ENCODE measurements at regions not wholly inside any gene's neighbourhood (a gene's known extent, or its start where the extent isn't known, plus 50 kb on each side); places are given as distances from the start of the nearest gene placed in this dataset.

DNA sequence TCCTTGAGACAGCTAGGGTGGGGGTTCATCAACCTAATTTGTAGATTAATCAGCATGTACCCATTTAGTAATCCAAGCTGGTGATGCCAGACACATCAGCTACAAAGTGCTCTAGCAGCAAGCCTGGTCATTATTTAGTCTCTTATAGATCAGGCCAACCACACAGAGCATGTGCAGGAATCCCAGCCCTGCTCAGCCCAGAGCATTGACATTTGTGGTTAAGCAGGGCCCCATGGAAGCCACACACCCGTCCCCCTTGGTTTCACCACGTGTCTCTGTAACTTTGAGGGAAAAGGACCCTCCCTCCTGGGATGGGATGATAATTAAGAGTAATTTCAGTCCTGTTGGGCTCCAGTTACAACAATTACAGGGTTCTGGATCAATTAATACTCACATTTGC lies 268.8 kb upstream of the RPL38 start:
- no peak for DNase-seq

DNA sequence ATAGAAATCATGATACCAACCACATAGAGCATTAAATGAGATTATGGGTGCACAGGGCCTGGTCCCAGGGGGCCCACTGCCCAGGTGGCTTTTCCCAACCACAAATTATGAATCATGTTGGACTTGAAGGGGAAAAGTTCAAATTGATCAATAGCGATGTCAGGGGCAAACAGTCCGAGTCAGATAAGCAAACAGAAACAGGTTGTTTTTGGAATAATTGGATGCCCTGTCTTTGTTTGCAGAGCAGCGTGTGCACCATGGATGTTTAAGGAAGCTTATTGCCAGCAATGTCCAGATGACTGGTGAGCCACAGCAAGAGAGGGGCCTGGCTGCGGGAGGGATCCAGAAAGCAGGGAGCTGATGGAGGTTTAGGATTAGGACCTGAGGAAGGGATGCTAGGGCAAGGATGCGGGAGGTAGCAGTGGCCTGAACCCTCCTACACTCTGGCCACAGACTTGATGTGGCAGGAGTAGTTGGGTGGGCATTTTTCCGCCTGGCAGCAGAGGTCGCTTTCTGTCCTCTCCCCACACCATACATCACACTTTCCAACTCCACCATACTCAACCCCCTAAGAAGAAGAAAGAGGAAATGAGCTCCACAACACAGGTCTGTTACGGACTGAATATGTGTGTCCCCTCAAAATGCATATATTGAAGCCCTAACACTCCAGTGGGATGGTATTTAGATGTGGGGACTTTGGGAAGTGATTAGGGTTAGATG lies 266.4 kb upstream of the RPL38 start:
- no peak for DNase-seq

DNA sequence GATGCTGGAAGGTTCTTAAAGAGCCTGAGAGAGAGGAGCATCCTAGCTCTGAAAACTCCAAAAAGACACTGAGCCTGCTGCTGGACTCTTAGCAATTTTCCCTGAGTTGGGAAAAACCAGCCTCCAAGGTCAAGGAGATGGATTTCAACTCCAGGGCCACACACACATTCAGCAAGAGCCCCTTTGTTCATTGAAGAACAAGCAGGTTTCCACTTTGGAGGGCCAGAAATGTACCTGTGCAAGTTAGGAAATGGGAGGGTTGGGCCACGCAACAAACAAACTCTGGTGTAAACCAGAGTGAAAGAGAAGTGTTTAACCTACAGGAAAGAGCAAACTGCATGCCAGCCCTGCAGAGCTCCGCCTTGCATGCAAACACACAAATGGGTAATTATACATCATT lies 264.8 kb upstream of the RPL38 start:
- no peak for DNase-seq

DNA sequence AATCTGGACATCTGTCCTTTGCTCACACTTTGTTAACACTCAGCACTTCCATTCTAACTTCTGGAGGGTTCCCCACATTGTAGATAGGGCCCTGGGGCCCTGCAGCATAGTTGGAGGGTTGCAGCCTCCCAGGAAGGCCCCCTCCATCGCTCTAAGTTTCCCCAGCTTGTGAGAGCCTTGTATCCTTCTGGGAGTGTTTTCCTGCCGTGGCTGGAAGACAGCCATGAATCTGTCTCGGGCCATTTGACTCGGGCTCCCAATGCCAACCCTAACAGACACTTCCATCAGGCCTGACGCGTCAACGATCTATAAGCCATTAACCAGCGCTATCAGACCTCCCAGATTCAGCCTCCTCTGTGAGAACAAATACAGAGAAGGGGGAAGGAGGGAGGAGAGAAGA lies 263.7 kb upstream of the RPL38 start:
- DNase-seq = no peak

DNA sequence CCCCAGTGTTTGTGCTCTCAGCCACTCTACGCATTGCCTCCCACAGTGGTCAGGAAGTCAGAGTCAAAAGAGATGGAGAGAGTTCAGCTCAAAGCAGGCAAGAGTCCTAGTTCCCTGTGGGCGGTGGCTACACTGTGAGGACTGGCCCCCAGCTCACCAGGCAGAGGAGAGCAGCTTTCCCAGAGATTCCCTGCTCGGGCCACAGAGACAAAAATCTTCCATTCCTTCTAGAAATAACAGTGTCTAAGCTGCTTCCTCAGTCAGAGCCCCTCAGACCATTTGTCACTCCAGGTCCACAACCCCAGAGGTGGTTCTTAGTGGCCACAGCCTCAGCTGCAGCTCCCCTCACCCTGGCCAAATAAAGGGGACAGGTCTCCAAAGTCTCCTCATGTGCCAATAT lies 263.0 kb upstream of the RPL38 start:
- no peak for DNase-seq

DNA sequence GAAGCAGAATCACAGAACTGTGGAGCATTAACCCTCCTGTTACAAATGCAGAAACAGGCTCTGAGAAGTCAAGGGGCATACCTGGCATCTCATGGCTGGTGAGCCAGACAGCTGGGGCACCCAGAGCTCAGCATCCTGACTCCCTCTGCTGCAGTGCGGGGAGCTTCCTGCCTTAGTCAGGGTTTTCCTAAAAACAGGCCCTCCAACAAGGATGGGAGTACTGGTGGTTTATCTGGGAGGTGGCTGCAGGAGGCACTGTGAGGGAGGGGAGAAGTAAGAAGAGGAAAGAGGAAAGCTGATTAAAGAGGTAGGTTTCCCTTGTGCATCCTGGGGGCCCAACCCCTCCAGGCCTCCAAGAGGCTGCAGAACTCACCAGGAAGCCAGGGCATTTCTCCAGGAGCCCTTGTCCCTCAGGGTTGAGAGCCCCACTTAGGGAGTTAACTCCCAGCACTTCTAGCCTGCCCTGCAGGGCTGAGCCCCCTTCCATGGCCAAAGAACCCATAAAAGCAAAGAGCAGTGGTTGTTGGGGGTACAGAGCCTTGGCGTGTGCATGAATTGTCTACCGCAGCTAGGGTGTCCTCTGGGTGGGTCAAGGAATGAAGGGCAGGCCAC lies 261.5 kb upstream of the RPL38 start:
- DNase-seq = no peak

DNA sequence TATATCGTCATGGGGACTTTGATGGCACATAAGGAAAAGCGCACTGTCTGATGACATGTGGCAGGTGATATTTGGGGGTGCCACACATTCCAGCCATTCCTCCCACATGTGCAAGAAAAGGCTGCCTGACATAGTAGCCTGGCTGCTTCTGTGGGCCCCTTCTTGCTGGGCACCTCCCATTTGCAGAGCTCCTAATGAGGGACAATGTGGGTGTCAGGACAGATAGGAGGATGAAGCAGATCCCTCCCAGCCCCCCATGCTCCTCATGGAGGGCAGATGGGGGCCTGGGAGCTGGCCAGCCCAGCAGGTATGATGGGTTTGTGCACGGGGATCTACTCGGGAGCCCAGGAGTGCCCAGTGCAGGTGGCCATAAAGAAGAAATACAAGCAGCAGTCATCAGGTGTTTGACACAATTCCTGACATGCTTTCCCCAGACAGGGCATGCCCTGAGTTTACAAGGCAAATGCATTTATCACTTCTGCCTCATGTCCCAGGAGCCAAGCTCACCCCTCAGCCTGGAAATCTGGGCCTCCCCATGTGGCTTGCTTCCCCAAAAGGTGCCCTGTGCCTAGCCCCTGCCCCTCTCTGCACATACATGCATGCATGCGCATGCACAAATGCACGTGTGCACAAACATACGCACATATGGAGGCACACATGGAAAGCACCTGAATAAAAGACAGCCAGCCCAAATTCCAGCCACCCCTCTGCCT lies 260.6 kb upstream of the RPL38 start:
- DNase-seq = no peak

DNA sequence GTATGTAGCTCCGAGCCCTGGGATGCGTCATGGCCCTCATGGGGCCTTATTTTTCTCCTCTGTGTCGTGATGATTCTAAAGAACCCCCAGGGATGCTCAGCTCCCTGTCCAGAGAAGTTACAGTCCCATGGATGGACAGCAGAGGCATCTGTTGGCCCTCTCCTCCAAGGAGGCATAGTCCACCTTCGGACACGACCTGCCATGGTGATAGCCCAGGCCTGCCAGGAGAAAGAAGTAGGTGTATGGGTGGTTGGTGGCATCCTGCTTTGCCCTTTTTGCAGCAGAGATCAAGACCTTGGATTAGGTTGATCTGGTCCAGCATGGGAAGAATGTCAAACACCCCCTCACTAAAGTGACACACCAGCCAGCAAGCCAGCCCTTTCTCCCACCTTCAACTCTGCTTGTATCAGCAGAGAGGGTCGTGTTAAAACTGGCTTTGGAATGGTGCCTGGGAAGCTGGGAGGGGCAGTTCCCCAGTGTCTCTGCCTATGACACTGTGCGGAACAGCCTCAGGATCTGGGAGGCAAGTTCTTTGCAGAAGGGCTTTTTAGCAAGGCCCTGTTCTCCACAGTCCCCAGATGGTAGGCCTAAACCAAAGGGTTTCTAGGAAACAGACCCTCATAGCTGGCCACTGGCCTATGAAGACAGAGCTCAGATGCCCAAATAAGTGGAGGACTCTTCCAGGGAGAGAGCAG lies 259.9 kb upstream of the RPL38 start:
- DNase-seq = no peak

DNA sequence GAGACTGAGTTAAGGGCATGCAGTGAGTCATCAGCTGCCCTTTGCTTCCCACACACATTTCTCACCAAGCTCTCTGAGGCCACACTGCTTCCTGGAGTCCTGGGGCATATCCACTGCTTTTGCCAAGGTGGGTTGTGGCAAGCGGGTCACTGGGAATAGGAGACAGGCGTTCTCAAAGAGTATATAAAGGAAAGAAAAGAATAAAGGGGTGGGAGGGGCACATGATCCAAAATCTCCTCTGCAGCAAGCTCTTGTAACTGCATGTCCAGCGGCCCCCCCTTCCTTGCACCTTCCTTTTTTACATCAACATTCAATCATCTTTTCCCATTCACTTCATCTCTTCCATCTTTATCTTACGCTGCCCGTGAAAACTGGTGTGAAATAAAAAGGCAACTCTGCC lies 259.1 kb upstream of the RPL38 start:
- DNase-seq = no peak

DNA sequence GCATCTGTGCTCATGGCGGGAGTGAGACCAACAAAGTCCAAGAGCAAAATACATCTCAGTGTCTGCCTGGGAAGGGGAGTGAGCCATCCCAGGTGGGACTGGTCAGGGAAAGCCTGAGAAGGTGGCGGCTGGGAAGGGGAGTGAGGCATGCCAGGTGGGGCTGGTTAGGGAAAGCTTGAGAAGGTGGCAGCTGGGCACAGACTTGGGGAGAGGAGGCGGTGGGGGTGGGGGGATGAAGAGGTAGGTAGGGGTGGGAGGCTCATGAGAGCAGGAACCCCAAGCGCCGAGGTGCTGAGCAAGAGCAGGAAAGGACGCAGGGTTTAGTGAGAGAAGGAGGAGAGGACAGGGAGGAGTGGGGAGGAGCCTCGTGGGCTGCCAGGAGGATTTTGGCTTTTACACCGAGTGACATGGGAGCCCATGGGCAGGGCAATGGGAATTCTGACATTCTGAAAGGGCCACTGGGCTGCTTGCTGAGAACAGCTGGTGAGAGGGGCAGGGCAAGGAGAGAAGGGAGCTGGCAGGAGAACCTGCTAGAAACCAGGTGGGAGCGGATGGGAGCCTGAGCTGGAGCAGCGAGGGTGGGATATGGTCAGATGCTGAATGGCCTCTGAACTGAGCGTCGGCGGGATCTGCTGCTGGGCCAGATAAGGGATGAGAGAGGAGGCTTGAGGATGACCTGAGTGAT lies 256.1 kb upstream of the RPL38 start:
- no peak for DNase-seq

DNA sequence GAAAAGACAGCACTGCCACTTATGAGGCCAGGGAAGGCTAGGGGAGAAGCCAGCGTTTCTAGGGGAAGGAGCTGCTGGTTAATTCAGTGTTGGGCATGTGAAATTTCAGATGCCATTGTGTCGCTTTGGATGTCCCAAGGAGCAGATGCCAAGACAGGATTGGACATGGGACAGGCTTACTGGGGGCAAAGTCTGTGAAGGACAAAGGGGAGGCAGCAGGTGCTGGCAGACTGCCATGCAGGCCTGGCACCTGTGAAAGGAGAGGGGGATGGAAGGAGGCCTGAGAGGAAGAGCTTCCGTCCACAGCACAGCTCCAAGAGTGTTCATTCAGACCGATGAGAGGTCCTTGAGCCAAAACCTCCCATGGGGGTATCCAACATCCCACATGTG lies 255.5 kb upstream of the RPL38 start:
- no peak for DNase-seq

DNA sequence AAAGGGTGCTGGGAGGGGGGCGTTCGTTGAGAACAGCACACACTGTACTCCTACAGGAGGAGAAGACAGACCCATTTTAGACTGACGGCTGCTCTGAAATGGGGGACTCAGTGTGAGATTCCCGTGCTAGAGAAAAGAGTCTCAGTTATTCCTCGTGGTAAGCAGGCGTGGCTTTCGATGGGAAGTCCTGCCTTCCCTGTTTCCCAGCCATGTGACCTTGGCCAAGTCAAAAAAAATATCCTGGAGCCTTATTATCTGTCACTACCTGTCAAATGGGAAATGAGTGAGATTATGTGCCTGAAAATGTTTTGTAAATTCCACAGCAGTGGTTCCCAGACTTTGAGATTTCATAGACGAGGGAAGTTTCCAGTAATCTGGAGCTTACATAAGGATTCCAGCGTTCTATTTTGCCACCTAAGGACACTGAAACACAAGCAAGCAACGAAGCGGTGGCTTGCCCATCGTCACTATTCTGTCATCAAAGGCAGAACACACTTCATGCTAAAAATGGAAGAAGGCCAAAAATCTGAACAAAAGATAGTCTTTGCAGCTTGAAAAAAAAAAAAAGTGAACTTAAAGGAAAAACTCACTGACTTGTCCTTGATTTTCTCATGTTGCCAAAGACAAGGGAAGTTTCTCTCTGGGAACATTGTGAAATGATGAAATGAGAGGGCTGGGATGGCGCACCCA lies 253.4 kb upstream of the RPL38 start:
- no peak for DNase-seq

DNA sequence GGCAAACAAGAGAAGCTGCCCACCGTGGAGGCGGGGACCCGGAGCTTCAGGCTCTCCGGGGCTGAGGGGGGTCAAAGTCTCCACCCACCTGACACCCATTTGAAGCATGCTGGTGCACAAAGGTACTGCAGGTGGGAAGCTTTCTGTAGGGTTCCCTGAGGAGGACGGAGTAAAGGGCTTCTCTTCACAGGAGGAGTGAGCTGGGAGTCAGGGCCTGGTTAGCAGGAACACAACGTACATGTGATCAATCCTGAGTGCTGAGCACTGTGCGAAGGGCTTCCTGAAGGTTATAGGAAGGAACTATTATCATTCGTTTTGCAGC lies 252.9 kb upstream of the RPL38 start:
- no peak for DNase-seq

DNA sequence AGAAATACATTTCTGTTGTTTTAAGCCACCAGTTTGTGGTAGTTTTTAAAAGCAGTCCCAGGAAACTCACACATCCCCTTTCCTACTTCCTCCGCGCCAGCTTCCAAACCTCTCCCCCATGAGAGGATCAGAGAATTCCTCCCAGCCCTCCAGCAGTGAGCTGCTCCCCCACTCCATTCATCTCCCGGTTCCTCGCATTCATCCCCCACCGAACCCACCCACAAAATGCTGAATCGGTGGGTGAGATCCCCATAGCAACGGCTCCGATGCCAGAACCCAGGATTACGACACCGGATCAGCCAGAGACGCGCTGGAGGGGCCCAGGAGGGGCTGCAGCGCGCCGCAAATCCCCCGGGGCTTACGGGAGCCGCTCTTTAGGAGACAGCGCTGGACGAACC lies 251.4 kb upstream of the RPL38 start:
- DNase-seq = peak; percentile 21 to 33

DNA sequence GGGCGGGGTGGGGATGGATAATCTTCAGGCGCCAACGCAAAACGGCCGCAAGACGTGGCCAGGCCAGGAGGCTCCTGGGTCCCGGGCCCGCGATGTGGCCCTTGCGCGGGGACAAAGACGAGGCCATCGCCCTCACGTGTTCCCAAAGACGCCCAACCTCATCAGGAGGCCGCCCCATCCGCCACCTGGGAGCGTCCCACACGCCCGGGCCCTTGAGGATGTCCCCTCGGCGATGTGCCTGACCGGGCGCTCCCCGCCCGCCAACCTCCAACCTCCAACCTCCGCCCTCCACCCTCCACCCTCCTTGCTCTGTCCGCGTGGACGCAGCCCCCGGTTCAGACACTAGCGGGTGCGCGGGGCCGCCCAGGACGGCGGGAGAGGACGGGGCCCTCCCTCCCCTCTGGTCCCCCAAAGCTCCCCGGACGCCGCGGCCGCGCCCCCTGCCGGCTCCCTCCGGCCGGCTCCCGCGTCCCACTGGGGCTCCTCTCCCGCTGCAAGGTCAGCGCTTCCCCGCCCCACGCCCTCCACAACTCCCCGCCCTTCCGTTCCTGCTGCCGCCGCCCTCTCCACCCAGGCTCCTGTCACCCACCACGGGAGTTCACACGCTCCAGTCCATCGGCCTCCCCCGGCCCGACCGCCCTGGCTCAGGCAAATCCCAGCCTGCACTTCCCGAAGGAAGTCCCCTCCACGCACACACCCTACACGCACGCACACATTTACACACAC lies 250.8 kb upstream of the RPL38 start:
- peak in 1 of 2 donors; percentile 46 for DNase-seq

DNA sequence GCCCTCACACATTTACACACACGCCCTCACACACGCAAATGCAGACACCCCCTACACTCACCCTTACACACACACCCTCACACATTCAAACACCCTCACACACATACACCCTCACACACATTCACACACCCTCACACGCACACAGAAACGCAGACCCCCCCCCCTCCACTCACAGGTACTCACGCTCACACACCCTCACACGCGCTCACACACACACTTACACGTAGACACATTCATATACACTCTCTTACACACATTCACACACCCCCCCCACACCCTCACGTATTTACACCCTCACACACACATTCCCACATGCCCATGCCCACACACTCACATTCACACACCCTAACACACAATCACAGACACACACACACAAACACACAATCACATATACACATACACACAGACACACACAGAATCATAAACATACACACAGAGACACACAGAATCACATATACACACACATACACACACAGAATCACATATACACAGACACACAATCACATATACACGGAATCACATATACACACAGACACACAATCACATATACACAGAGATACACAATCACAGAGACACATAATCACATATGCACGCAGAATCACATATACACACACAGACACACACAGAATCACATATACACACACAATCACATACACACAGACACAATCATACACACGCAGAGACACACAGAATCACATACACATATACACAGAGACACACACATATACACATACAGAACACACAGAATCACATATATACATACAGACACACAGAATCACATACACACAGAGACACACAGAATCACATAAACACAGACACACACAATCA lies 250.1 kb upstream of the RPL38 start:
- no peak for DNase-seq

DNA sequence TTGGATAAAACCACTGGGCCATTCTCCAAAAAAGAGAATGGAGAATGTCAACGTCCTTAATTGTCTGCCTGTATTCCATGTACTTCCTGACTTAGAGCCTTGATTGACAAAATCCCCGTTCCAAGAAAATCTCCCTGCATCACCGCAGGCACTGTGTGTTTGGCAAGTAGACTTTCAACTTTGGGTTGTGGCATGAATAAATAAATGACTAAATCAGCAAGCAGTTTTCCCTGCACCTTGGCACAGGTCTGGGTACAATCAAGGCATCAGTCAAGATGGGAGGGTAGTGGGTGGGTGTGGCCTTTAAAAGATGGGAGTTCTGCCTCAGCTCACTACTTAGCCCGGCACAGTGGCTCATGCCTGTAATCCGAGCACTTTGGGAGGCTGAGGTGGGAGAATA lies 248.5 kb upstream of the RPL38 start:
- no peak for DNase-seq

DNA sequence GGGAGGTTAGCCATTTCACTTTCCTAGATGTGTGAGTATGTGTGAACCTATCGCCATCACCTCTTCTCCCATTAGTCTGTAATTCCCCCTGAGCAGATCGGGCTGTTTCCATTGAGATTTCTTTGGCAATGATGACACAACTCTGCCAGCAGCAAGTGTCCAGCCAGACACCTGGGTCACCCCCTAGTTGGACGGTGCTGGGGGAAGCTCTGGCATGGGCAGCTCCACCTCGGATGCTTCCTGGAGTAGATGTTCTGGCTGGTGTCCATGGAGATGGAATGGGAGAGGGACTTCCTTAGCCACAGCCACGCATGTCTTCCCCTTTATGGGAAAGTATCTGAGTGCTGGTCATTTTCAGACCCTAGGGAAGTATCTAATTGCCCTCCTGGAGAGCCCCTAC lies 247.9 kb upstream of the RPL38 start:
- DNase-seq = no peak

DNA sequence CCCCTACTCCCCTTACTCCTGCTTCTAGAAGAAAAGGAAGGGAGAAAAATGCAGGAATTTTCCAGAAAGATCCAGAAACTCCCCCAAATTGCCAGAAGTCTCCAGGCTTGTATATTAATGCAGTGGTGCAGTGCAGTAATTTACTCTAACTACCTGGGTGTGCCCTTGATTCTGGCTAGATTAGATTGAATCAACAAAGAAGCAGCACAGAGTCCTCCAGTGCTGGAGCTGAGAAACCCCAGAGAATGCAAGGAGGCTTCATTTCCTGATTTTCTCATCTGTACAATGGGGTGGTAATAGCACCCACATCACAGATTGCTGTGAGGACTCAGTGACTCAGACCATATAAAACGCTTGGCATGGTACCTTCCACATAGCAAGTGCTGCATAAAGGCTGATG lies 247.3 kb upstream of the RPL38 start:
- no peak for DNase-seq

DNA sequence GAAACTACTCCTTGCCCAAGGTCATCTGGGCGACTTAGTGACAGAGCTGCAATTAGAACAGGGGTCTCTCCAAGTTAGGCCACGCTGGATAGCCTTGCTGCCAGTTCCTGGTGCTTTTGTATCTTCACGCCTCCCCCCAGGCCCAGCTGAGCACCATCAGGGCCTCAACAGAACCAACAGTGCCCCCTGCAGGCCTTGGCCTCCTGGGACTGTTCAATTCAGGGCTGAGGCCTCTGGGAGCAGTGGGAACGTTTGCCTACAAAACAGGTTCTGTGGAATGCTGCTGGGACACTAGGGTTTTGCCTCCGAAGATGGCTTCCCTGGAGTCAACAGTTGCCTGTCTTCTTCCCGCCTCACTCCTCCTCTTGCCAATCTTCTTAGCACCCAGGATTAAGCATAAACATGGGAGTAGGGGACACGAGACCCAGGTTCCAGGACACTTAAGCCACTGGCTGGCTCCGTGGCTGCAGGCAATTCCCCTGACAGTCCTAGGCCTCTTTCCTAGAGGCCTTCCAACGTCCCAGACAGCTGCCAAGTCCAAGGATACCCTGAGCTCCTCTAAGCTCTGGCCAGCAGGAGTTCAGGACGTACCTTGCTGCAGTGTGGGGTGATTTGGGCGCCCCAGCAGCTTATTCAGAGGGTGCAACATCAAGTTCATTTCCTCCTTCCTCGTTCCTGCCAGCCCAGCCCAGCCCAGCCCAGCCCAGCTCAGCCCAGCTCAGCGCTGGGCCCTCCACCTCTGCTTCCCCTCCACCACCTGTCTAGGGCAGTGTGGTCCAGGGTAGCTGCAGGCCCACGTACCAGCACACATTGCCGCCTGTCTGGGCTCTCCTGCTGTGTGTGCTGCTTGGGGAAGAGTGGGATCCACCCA lies 246.6 kb upstream of the RPL38 start:
- DNase-seq = peak; percentile 8 to 65
